ENCODE measurements at regions not wholly inside any gene's neighbourhood (a gene's known extent, or its start where the extent isn't known, plus 50 kb on each side); places are given as distances from the start of the nearest gene placed in this dataset.
"Not testable (repeated sequence)": the region's sequence is repeated elsewhere in the genome, so short reads cannot be mapped to it uniquely, and the experiment has no call there.

- DNase-seq (ENCODE audit: low spot score): peak; percentile 28
Observed at GRCh38 chrX:150212672-150213480, 150.2 kb upstream of the MAMLD1 start.

- DNase-seq (ENCODE audit: low spot score): no peak
Observed at GRCh38 chrX:150213481-150214030, 149.6 kb upstream of the MAMLD1 start.

- DNase-seq (ENCODE audit: low spot score): not testable (repeated sequence)
Observed at GRCh38 chrX:150216000-150216399, 147.1 kb upstream of the MAMLD1 start.

GRCh38 chrX:150216716-150217115 is 146.4 kb upstream of the MAMLD1 start:
- no peak for DNase-seq (ENCODE audit: low spot score)

- DNase-seq (ENCODE audit: low spot score): no peak
Observed at GRCh38 chrX:150217609-150218008, 145.5 kb upstream of the MAMLD1 start.

GRCh38 chrX:150219374-150220185 is 143.5 kb upstream of the MAMLD1 start:
- DNase-seq (ENCODE audit: low spot score): no peak

- no peak for DNase-seq (ENCODE audit: low spot score)
Observed at GRCh38 chrX:150223176-150224015, 139.7 kb upstream of the MAMLD1 start.

GRCh38 chrX:150224676-150225075 is 138.4 kb upstream of the MAMLD1 start:
- DNase-seq (ENCODE audit: low spot score): no peak

- no peak for DNase-seq (ENCODE audit: low spot score)
Observed at GRCh38 chrX:150225266-150225665, 137.9 kb upstream of the MAMLD1 start.

GRCh38 chrX:150225756-150226155 is 137.4 kb upstream of the MAMLD1 start:
- DNase-seq (ENCODE audit: low spot score): no peak

- no peak for DNase-seq (ENCODE audit: low spot score)
Observed at GRCh38 chrX:150226223-150226965, 136.7 kb upstream of the MAMLD1 start.

- no peak for DNase-seq (ENCODE audit: low spot score)
Observed at GRCh38 chrX:150227321-150227860, 135.7 kb upstream of the MAMLD1 start.

- no peak for DNase-seq (ENCODE audit: low spot score)
Observed at GRCh38 chrX:150227873-150228410, 135.2 kb upstream of the MAMLD1 start.

- no peak for DNase-seq (ENCODE audit: low spot score)
Observed at GRCh38 chrX:150228431-150228830, 134.7 kb upstream of the MAMLD1 start.

GRCh38 chrX:150229030-150229429 is 134.1 kb upstream of the MAMLD1 start:
- DNase-seq (ENCODE audit: low spot score): no peak

- no peak for DNase-seq (ENCODE audit: low spot score)
Observed at GRCh38 chrX:150229481-150229880, 133.6 kb upstream of the MAMLD1 start.

- DNase-seq (ENCODE audit: low spot score): not testable (repeated sequence)
Observed at GRCh38 chrX:150230952-150231351, 132.2 kb upstream of the MAMLD1 start.

- not testable (repeated sequence) for DNase-seq (ENCODE audit: low spot score)
Observed at GRCh38 chrX:150231368-150231767, 131.7 kb upstream of the MAMLD1 start.

- not testable (repeated sequence) for DNase-seq (ENCODE audit: low spot score)
Observed at GRCh38 chrX:150232222-150232621, 130.9 kb upstream of the MAMLD1 start.

- no peak for DNase-seq (ENCODE audit: low spot score)
Observed at GRCh38 chrX:150234126-150234525, 129.0 kb upstream of the MAMLD1 start.

GRCh38 chrX:150236327-150236726 is 126.8 kb upstream of the MAMLD1 start:
- no peak for DNase-seq (ENCODE audit: low spot score)

Measured in HuH-7 (cell line).